NCI-H2081 (cell line): ENCODE measurements at regions not wholly inside any gene's neighbourhood (a gene's known extent, or its start where the extent isn't known, plus 50 kb on each side); places are given as distances from the start of the nearest gene placed in this dataset.

Experiments used
- DNase-seq, 2 experiments: peaks; one replicate each; lab custom pipeline; 2025; lab: John Stamatoyannopoulos, UW

DNA sequence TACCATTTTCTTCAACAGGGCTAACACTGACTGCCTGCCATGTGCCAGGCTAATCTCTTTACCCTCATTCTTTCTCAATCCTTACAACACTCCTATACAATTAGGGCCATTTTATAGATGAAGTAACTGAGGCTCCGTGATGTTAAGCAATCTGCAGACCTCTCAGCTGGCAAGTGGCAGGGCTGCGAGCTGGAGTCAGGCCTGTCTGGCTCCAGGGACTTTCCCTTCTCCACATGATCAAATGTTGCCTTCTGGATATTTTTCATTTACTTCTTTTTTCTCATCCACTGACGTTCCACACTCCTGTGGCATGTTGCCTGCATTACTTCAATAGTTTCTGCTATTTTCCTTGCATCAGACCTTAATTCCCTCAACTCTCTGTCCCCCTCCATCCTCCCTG, 55.2 kb upstream of the TAGAP start:
- no peak for DNase-seq

GRCh38 chr6:159099276-159099675, 54.5 kb upstream of the TAGAP start:
- no peak for DNase-seq

GRCh38 chr6:159098636-159099106, 53.9 kb upstream of the TAGAP start:
- DNase-seq = no peak

- DNase-seq = no peak
Observed at GRCh38 chr6:159097256-159097655, 52.5 kb upstream of the TAGAP start.

- no peak for DNase-seq
Observed at GRCh38 chr6:159095616-159096015, 50.8 kb upstream of the TAGAP start.

GRCh38 chr6:159094444-159095252, 49.9 kb upstream of the TAGAP start:
- DNase-seq = no peak
